Activated CD4-positive, alpha-beta memory T cell treated with anti-CD3 and anti-CD28 coated beads, Interleukin-2, amount 10 ng/mL, durations not matched to agents 7 days and 5 days (primary cell): ENCODE measurements at regions not wholly inside any gene's neighbourhood (a gene's known extent, or its start where the extent isn't known, plus 50 kb on each side); places are given as distances from the start of the nearest gene placed in this dataset.

ENCODE experiments used
- CTCF ChIA-PET: fragments of 350-600 bp; sonication (Branson Sonifier 250); formaldehyde crosslinking; loops from one replicate; lab custom pipeline; 2021; ENCODE audit warnings: antibody characterized with exemption, inconsistent platforms; lab: Charles Lee
- POLR2A ChIA-PET: fragments of 350-600 bp; sonication (Branson Sonifier 250); formaldehyde crosslinking; loops from one replicate; lab custom pipeline; 2021; ENCODE audit warnings: antibody characterized with exemption; lab: Charles Lee
- DNase-seq: peaks from one replicate; pipeline ENCODE4 v3.0.0-alpha.2; 2020
- H3K27ac Mint-ChIP-seq: one replicate; pipeline ENCODE4 v1.8.0; 2021; ENCODE audit warnings: mild to moderate bottlenecking, mixed read lengths
- H3K27me3 Mint-ChIP-seq: one replicate; pipeline ENCODE4 v1.8.0; 2021; ENCODE audit warnings: mixed read lengths
- H3K36me3 Mint-ChIP-seq: one replicate; pipeline ENCODE4 v1.8.0; 2021; ENCODE audit warnings: low read depth, mixed read lengths
- H3K4me1 Mint-ChIP-seq: one replicate; pipeline ENCODE4 v1.8.0; 2021; ENCODE audit warnings: mixed read lengths
- H3K4me3 Mint-ChIP-seq: one replicate; pipeline ENCODE4 v1.8.0; 2021; ENCODE audit warnings: mild to moderate bottlenecking, mixed read lengths
- H3K9me3 Mint-ChIP-seq: one replicate; pipeline ENCODE4 v1.8.0; 2021; ENCODE audit warnings: mixed read lengths

GRCh38 chr14:58697930-58698642 is 60.3 kb downstream of the DACT1 start:
- ChIA-PET CTCF (no interaction called here), POLR2A (no interaction called here)
- no peaks in the 10 kb centered on the region for H3K36me3 Mint-ChIP-seq
- H3K4me1 Mint-ChIP-seq: no peaks in the 10 kb centered on the region
- no peak overlapping the region for H3K4me3 Mint-ChIP-seq
- DNase-seq: no peak
- no peaks in the 10 kb centered on the region for H3K9me3 Mint-ChIP-seq
- no peak overlapping the region for H3K27ac Mint-ChIP-seq
- H3K27me3 Mint-ChIP-seq: peaks cover 10% of the 10 kb centered on the region

GRCh38 chr14:58699681-58700205 is 62.0 kb downstream of the DACT1 start:
- ChIA-PET CTCF (no interaction called here), POLR2A (no interaction called here)
- Mint-ChIP-seq H3K36me3 (no peaks in the 10 kb centered on the region), H3K27me3 (peaks cover 10% of the 10 kb centered on the region), H3K4me1 (no peaks in the 10 kb centered on the region), H3K9me3 (no peaks in the 10 kb centered on the region), H3K27ac (no peak overlapping the region), H3K4me3 (no peak overlapping the region)
- DNase-seq: no peak

- Mint-ChIP-seq H3K4me3 (no peak overlapping the region), H3K4me1 (no peaks in the 10 kb centered on the region), H3K27me3 (peaks cover 10% of the 10 kb centered on the region), H3K36me3 (no peaks in the 10 kb centered on the region), H3K9me3 (no peaks in the 10 kb centered on the region), H3K27ac (no peak overlapping the region)
- ChIA-PET POLR2A (no interaction called here), CTCF (no interaction called here)
- DNase-seq: no peak
Measured at GRCh38 chr14:58701156-58701555, 63.4 kb downstream of the DACT1 start.

- no peaks in the 10 kb centered on the region for H3K4me1 Mint-ChIP-seq
- ChIA-PET POLR2A (no interaction called here), CTCF (no interaction called here)
- peaks cover 11% of the 10 kb centered on the region for H3K27me3 Mint-ChIP-seq
- H3K9me3 Mint-ChIP-seq: no peaks in the 10 kb centered on the region
- no peak for DNase-seq
- no peak overlapping the region for H3K4me3 Mint-ChIP-seq
- no peaks in the 10 kb centered on the region for H3K36me3 Mint-ChIP-seq
- no peak overlapping the region for H3K27ac Mint-ChIP-seq
Measured at GRCh38 chr14:58701604-58702003, 63.8 kb downstream of the DACT1 start.

GRCh38 chr14:58702441-58703160 is 64.8 kb downstream of the DACT1 start:
- Mint-ChIP-seq H3K27ac (no peak overlapping the region), H3K9me3 (no peaks in the 10 kb centered on the region), H3K4me1 (no peaks in the 10 kb centered on the region), H3K27me3 (peaks cover 12% of the 10 kb centered on the region), H3K36me3 (no peaks in the 10 kb centered on the region), H3K4me3 (no peak overlapping the region)
- DNase-seq: no peak
- ChIA-PET POLR2A (no interaction called here), CTCF (no interaction called here)

- no peak for DNase-seq
- H3K27ac Mint-ChIP-seq: no peak overlapping the region
- peaks cover 14% of the 10 kb centered on the region for H3K27me3 Mint-ChIP-seq
- ChIA-PET CTCF (no interaction called here), POLR2A (no interaction called here)
- no peaks in the 10 kb centered on the region for H3K9me3 Mint-ChIP-seq
- no peak overlapping the region for H3K4me3 Mint-ChIP-seq
- no peaks in the 10 kb centered on the region for H3K4me1 Mint-ChIP-seq
- H3K36me3 Mint-ChIP-seq: no peaks in the 10 kb centered on the region
Measured at GRCh38 chr14:58703161-58703506, 65.4 kb downstream of the DACT1 start.

- H3K27me3 Mint-ChIP-seq: peaks cover 12% of the 10 kb centered on the region
- ChIA-PET POLR2A (no interaction called here), CTCF (no interaction called here)
- no peaks in the 10 kb centered on the region for H3K4me1 Mint-ChIP-seq
- H3K9me3 Mint-ChIP-seq: no peaks in the 10 kb centered on the region
- no peak for DNase-seq
- no peak overlapping the region for H3K27ac Mint-ChIP-seq
- no peak overlapping the region for H3K4me3 Mint-ChIP-seq
- no peaks in the 10 kb centered on the region for H3K36me3 Mint-ChIP-seq
Measured at GRCh38 chr14:58705066-58705465, 67.3 kb downstream of the DACT1 start.

GRCh38 chr14:58707949-58708348 is 70.2 kb downstream of the DACT1 start:
- ChIA-PET POLR2A (no interaction called here), CTCF (no interaction called here)
- Mint-ChIP-seq H3K9me3 (no peaks in the 10 kb centered on the region), H3K4me1 (no peaks in the 10 kb centered on the region), H3K4me3 (no peak overlapping the region), H3K27me3 (peaks cover 4% of the 10 kb centered on the region), H3K27ac (no peak overlapping the region), H3K36me3 (no peaks in the 10 kb centered on the region)
- DNase-seq: no peak

GRCh38 chr14:58709949-58710348 is 72.2 kb downstream of the DACT1 start:
- CTCF ChIA-PET: no interaction called here
- no peaks in the 10 kb centered on the region for H3K9me3 Mint-ChIP-seq
- H3K4me3 Mint-ChIP-seq: no peak overlapping the region
- DNase-seq: no peak
- H3K27ac Mint-ChIP-seq: no peak overlapping the region
- H3K4me1 Mint-ChIP-seq: no peaks in the 10 kb centered on the region
- peaks cover 4% of the 10 kb centered on the region for H3K27me3 Mint-ChIP-seq
- no peaks in the 10 kb centered on the region for H3K36me3 Mint-ChIP-seq
- POLR2A ChIA-PET: no interaction called here

- Mint-ChIP-seq H3K4me1 (peaks cover under 1% of the 10 kb centered on the region), H3K27ac (no peak overlapping the region), H3K36me3 (no peaks in the 10 kb centered on the region), H3K27me3 (peaks cover 4% of the 10 kb centered on the region), H3K4me3 (no peak overlapping the region), H3K9me3 (no peaks in the 10 kb centered on the region)
- ChIA-PET CTCF (no interaction called here), POLR2A (no interaction called here)
- DNase-seq: no peak
Measured at GRCh38 chr14:58711382-58711781, 73.6 kb downstream of the DACT1 start.

- no peaks in the 10 kb centered on the region for H3K36me3 Mint-ChIP-seq
- H3K4me3 Mint-ChIP-seq: no peak overlapping the region
- no peak overlapping the region for H3K27ac Mint-ChIP-seq
- H3K9me3 Mint-ChIP-seq: no peaks in the 10 kb centered on the region
- DNase-seq: no peak
- ChIA-PET POLR2A (no interaction called here), CTCF (no interaction called here)
- H3K4me1 Mint-ChIP-seq: peaks cover 3% of the 10 kb centered on the region
- H3K27me3 Mint-ChIP-seq: peaks cover 2% of the 10 kb centered on the region
Measured at GRCh38 chr14:58712357-58712756, 74.6 kb downstream of the DACT1 start.

GRCh38 chr14:58713677-58714076 is 75.9 kb downstream of the DACT1 start:
- Mint-ChIP-seq H3K27me3 (no peaks in the 10 kb centered on the region), H3K4me3 (no peak overlapping the region), H3K36me3 (no peaks in the 10 kb centered on the region), H3K27ac (no peak overlapping the region), H3K4me1 (peaks cover 3% of the 10 kb centered on the region), H3K9me3 (no peaks in the 10 kb centered on the region)
- POLR2A ChIA-PET: no interaction called here
- CTCF ChIA-PET: no interaction called here
- no peak for DNase-seq

GRCh38 chr14:58716706-58717105 is 78.9 kb downstream of the DACT1 start:
- ChIA-PET POLR2A (no interaction called here), CTCF (no interaction called here)
- Mint-ChIP-seq H3K36me3 (no peaks in the 10 kb centered on the region), H3K27me3 (no peaks in the 10 kb centered on the region), H3K4me3 (no peak overlapping the region), H3K9me3 (no peaks in the 10 kb centered on the region), H3K27ac (no peak overlapping the region), H3K4me1 (peaks cover 3% of the 10 kb centered on the region)
- DNase-seq: no peak

GRCh38 chr14:58717211-58717610 is 79.4 kb downstream of the DACT1 start:
- no peaks in the 10 kb centered on the region for H3K9me3 Mint-ChIP-seq
- no peak overlapping the region for H3K4me3 Mint-ChIP-seq
- no peak for DNase-seq
- no peaks in the 10 kb centered on the region for H3K27me3 Mint-ChIP-seq
- peaks cover 3% of the 10 kb centered on the region for H3K4me1 Mint-ChIP-seq
- H3K27ac Mint-ChIP-seq: no peak overlapping the region
- no peaks in the 10 kb centered on the region for H3K36me3 Mint-ChIP-seq
- ChIA-PET POLR2A (no interaction called here), CTCF (no interaction called here)
